MM.1S (cell line): ENCODE measurements at regions not wholly inside any gene's neighbourhood (a gene's known extent, or its start where the extent isn't known, plus 50 kb on each side); places are given as distances from the start of the nearest gene placed in this dataset.
"Not testable (repeated sequence)": the region's sequence is repeated elsewhere in the genome, so short reads cannot be mapped to it uniquely, and the experiment has no call there.

ENCODE experiments used
- DNase-seq: peaks from one replicate; pipeline ENCODE4 v3.0.0-alpha.2; 2015
- H2AFZ ChIP-seq: fragments of 300-600 bp; sonication (generic); 2 replicates; pipeline ENCODE4 v1.6.0; 2016; ENCODE audit warnings: antibody characterized with exemption, low read length
- H3F3A ChIP-seq: fragments of 300-600 bp; sonication (generic); 2 replicates; pipeline ENCODE4 v1.6.1; 2016; ENCODE audit warnings: mild to moderate bottlenecking, antibody characterized with exemption, low read length, moderate library complexity, mixed read lengths; ENCODE audit not compliant: insufficient read depth
- H3K27ac ChIP-seq: fragments of 300-600 bp; sonication (generic); 2 replicates; pipeline ENCODE4 v1.5.1; 2016; ENCODE audit warnings: mild to moderate bottlenecking, low read length
- H3K27me3 ChIP-seq: fragments of 300-600 bp; sonication (generic); replicated peaks from 2 replicates; pipeline ENCODE4 v1.6.0; 2016; ENCODE audit warnings: low read length; ENCODE audit not compliant: insufficient read depth
- H3K36me3 ChIP-seq: fragments of 300-600 bp; sonication (generic); replicated peaks from 2 replicates; pipeline ENCODE4 v1.6.1; 2016; ENCODE audit warnings: mild to moderate bottlenecking, low read length, mixed read lengths; ENCODE audit not compliant: insufficient read depth
- H3K4me1 ChIP-seq: fragments of 300-600 bp; sonication (generic); 2 replicates; pipeline ENCODE4 v1.6.1; 2016; ENCODE audit warnings: low read length, mixed read lengths
- H3K4me2 ChIP-seq: fragments of 300-600 bp; sonication (generic); 2 replicates; pipeline ENCODE4 v1.6.0; 2016; ENCODE audit warnings: low read depth, low read length
- H3K4me3 ChIP-seq: fragments of 300-600 bp; sonication (generic); 2 replicates; pipeline ENCODE4 v1.5.1; 2016; ENCODE audit warnings: low read length, mixed read lengths
- H3K79me2 ChIP-seq: fragments of 300-600 bp; sonication (generic); 2 replicates; pipeline ENCODE4 v1.6.1; 2016; ENCODE audit warnings: mixed run types, low read length, mixed read lengths
- H3K9ac ChIP-seq: fragments of 300-600 bp; sonication (generic); 2 replicates; pipeline ENCODE4 v1.6.1; 2016; ENCODE audit warnings: low read length, mixed read lengths
- H3K9me2 ChIP-seq: fragments of 300-600 bp; sonication (generic); replicated peaks from 2 replicates; pipeline ENCODE4 v1.6.1; 2016; ENCODE audit warnings: mild to moderate bottlenecking, low read length, mixed read lengths; ENCODE audit not compliant: insufficient read depth
- H3K9me3 ChIP-seq: fragments of 300-600 bp; sonication (generic); replicated peaks from 2 replicates; pipeline ENCODE4 v1.6.1; 2016; ENCODE audit warnings: mild to moderate bottlenecking, low read length, mixed read lengths; ENCODE audit not compliant: insufficient read depth
- H4K20me1 ChIP-seq: fragments of 300-600 bp; sonication (generic); 2 replicates; pipeline ENCODE4 v1.6.1; 2016; ENCODE audit warnings: mild to moderate bottlenecking, low read length, moderate library complexity, mixed read lengths; ENCODE audit not compliant: insufficient read depth
- CTCF ChIP-seq: fragments of 300-600 bp; sonication (generic); IDR thresholded peaks from 2 replicates; pipeline ENCODE4 v1.5.1; 2016; ENCODE audit warnings: antibody characterized with exemption, low read length, mixed read lengths
- EZH2 ChIP-seq: fragments of 300-600 bp; sonication (generic); optimal IDR thresholded peaks from 2 replicates; pipeline ENCODE3; 2017; ENCODE audit warnings: low read depth, mild to moderate bottlenecking, antibody characterized with exemption, low read length, mixed read lengths
- EZH2phosphoT487 ChIP-seq: fragments of 300-600 bp; sonication (generic); IDR thresholded peaks from 2 replicates; pipeline ENCODE4 v1.6.1; 2018; ENCODE audit warnings: antibody characterized with exemption, low read length

- H3K9me2 ChIP-seq, result no peaks in the 10 kb centered on the region
- peak overlapping the region; percentile 50 for H3K9ac ChIP-seq
- no peaks in the 10 kb centered on the region for H3K79me2 ChIP-seq
- H3K36me3 ChIP-seq, result no peaks in the 10 kb centered on the region
- DNase-seq, result no peak
- H3K27ac ChIP-seq, result peak overlapping the region; percentile 70; the same call in 1 of the 2 replicates
- H3K27me3 ChIP-seq, result no peaks in the 10 kb centered on the region
- H3K9me3 ChIP-seq, result no peaks in the 10 kb centered on the region
- 0 out of 2 replicates have a peak, but pooled peaks cover 3% of the 10 kb centered on the region for H3K4me1 ChIP-seq
- peak overlapping the region; percentile 54; the same call in 1 of the 2 replicates for H3K4me2 ChIP-seq
- peak overlapping the region; percentile 33; the same call in 1 of the 2 replicates for H3K4me3 ChIP-seq
- peak overlapping the region; percentile 56 for H2AFZ ChIP-seq
- TF ChIP-seq EZH2phosphoT487 (no peak), EZH2 (no peak), CTCF (no peak)
- no peaks in the 10 kb centered on the region for H4K20me1 ChIP-seq
- peaks cover 3% of the 10 kb centered on the region; the same call in 1 of the 2 replicates for H3F3A ChIP-seq
Observed at GRCh38 chr13:22883956-22884355, 296.8 kb upstream of the SGCG start.

DNA sequence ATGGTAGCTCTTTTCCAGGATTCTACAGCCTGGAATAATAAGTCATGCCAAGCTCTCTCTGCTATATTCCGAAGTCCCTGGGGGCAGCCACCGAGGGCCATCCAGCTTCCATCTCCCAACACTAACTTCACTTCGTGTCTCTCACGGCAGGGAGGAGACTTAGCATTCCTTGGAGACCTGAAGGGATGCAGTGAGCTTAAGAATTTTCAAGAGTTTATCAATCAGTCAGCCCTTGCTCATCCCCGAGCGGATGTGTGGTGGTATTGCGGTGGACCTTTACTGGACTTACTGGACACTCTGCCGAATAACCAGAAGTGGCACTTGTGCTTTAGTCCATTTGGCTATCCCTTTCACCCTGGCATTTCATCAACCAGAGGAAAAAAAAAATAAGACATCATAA is 294.7 kb upstream of the SGCG start:
- H3K9ac ChIP-seq, H4K20me1 ChIP-seq, H3K4me3 ChIP-seq, H3K4me1 ChIP-seq, H3K4me2 ChIP-seq, DNase-seq, H3K9me2 ChIP-seq, H3K9me3 ChIP-seq, H2AFZ ChIP-seq, H3K27me3 ChIP-seq, H3K79me2 ChIP-seq, H3F3A ChIP-seq, H3K36me3 ChIP-seq, H3K27ac ChIP-seq: not testable (repeated sequence)

GRCh38 chr13:22889376-22889775 is 291.4 kb upstream of the SGCG start:
- H3K4me3 ChIP-seq, DNase-seq, H2AFZ ChIP-seq, H3F3A ChIP-seq, H3K9ac ChIP-seq, H3K79me2 ChIP-seq, H3K9me2 ChIP-seq, H3K9me3 ChIP-seq, H3K4me2 ChIP-seq, H3K36me3 ChIP-seq, H3K27ac ChIP-seq, H3K4me1 ChIP-seq, H3K27me3 ChIP-seq, H4K20me1 ChIP-seq: not testable (repeated sequence)

DNA sequence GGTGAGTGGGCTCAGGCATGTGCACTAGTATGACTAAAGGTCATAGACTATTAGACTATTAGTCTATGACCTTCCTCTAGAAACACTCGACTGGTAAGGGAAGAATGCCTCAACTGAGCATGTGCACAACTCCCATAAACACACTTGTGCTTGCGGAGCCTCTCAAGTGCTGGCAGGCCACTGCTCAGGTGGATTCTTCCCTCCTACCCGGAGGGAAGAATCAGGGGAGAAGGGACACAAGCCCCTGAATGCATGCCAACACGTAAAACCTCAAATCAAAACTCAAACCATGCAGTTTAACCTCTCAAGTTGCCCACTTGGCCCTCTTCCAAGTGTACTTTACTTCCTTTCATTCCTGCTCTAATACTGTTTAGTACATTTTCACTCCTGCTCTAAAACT is 287.6 kb upstream of the SGCG start:
- Histone ChIP-seq H3K4me2 (no peak overlapping the region), H3K4me3 (no peak overlapping the region), H2AFZ (no peak overlapping the region), H3K9me2 (no peaks in the 10 kb centered on the region), H3K27me3 (no peaks in the 10 kb centered on the region), H3K4me1 (no peaks in the 10 kb centered on the region), H3K79me2 (no peaks in the 10 kb centered on the region), H3K27ac (no peak overlapping the region), H3K9me3 (no peaks in the 10 kb centered on the region), H3K36me3 (no peaks in the 10 kb centered on the region), H4K20me1 (no peaks in the 10 kb centered on the region), H3K9ac (no peak overlapping the region), H3F3A (no peaks in the 10 kb centered on the region)
- TF ChIP-seq EZH2, result no peak
- no peak for TF ChIP-seq EZH2phosphoT487
- no peak for TF ChIP-seq CTCF
- DNase-seq, result no peak
